ENCODE measurements at regions not wholly inside any gene's neighbourhood (a gene's known extent, or its start where the extent isn't known, plus 50 kb on each side); places are given as distances from the start of the nearest gene placed in this dataset.
"Not testable (repeated sequence)": the region's sequence is repeated elsewhere in the genome, so short reads cannot be mapped to it uniquely, and the experiment has no call there.

- no peak for DNase-seq (ENCODE audit: low read depth)
- no peak for TF ChIP-seq CTCF (conservative IDR thresholded peaks at IDR 0.05; ENCODE audit: control insufficient read depth, insufficient read depth, low read depth, low read length)
- H3K4me3 ChIP-seq (ENCODE audit: control insufficient read depth, low read depth, low read length): no peak overlapping the region
Observed at GRCh38 chr1:118473825-118474224, 288.8 kb upstream of the SPAG17 start.

GRCh38 chr1:118464460-118464859, 279.4 kb upstream of the SPAG17 start:
- not testable (repeated sequence) for DNase-seq (ENCODE audit: low read depth); H3K4me3 ChIP-seq (ENCODE audit: control insufficient read depth, low read depth, low read length)

GRCh38 chr1:118461154-118461553, 276.1 kb upstream of the SPAG17 start:
- no peak overlapping the region for H3K4me3 ChIP-seq (ENCODE audit: control insufficient read depth, low read depth, low read length)
- peak; percentile 28 for TF ChIP-seq CTCF (conservative IDR thresholded peaks at IDR 0.05; ENCODE audit: control insufficient read depth, insufficient read depth, low read depth, low read length)
- DNase-seq (ENCODE audit: low read depth): peak; percentile 1

GRCh38 chr1:118459871-118460270, 274.8 kb upstream of the SPAG17 start:
- TF ChIP-seq CTCF (conservative IDR thresholded peaks at IDR 0.05; ENCODE audit: control insufficient read depth, insufficient read depth, low read depth, low read length): no peak
- H3K4me3 ChIP-seq (ENCODE audit: control insufficient read depth, low read depth, low read length): no peak overlapping the region
- no peak for DNase-seq (ENCODE audit: low read depth)

GRCh38 chr1:118453856-118454255, 268.8 kb upstream of the SPAG17 start:
- DNase-seq (ENCODE audit: low read depth); H3K4me3 ChIP-seq (ENCODE audit: control insufficient read depth, low read depth, low read length): not testable (repeated sequence)

GRCh38 chr1:118445156-118445555, 260.1 kb upstream of the SPAG17 start:
- TF ChIP-seq CTCF (conservative IDR thresholded peaks at IDR 0.05; ENCODE audit: control insufficient read depth, insufficient read depth, low read depth, low read length): no peak
- H3K4me3 ChIP-seq (ENCODE audit: control insufficient read depth, low read depth, low read length): no peak overlapping the region
- no peak for DNase-seq (ENCODE audit: low read depth)

GRCh38 chr1:118442214-118442613, 257.2 kb upstream of the SPAG17 start:
- no peak for TF ChIP-seq CTCF (conservative IDR thresholded peaks at IDR 0.05; ENCODE audit: control insufficient read depth, insufficient read depth, low read depth, low read length)
- no peak overlapping the region for H3K4me3 ChIP-seq (ENCODE audit: control insufficient read depth, low read depth, low read length)
- no peak for DNase-seq (ENCODE audit: low read depth)

GRCh38 chr1:118437664-118438063, 252.6 kb upstream of the SPAG17 start:
- no peak for TF ChIP-seq CTCF (conservative IDR thresholded peaks at IDR 0.05; ENCODE audit: control insufficient read depth, insufficient read depth, low read depth, low read length)
- H3K4me3 ChIP-seq (ENCODE audit: control insufficient read depth, low read depth, low read length): no peak overlapping the region
- DNase-seq (ENCODE audit: low read depth): no peak
